ENCODE measurements at regions not wholly inside any gene's neighbourhood (a gene's known extent, or its start where the extent isn't known, plus 50 kb on each side); places are given as distances from the start of the nearest gene placed in this dataset.
A peak's percentile ranks its signal among the peaks of the same experiment; 100 is the strongest.
"Not testable (repeated sequence)": the region's sequence is repeated elsewhere in the genome, so short reads cannot be mapped to it uniquely, and the experiment has no call there.

- DNase-seq, result not testable (repeated sequence)
Observed at GRCh38 chr16:18148132-18148531, 188.4 kb downstream of the NPIPA8 start.

GRCh38 chr16:18146601-18147142 is 189.9 kb downstream of the NPIPA8 start:
- DNase-seq, result not testable (repeated sequence)

- DNase-seq, result not testable (repeated sequence)
Observed at GRCh38 chr16:18142066-18142465, 194.5 kb downstream of the NPIPA8 start.

- not testable (repeated sequence) for DNase-seq
Observed at GRCh38 chr16:18136288-18136687, 200.2 kb downstream of the NPIPA8 start.

GRCh38 chr16:18135024-18135423 is 201.5 kb downstream of the NPIPA8 start:
- DNase-seq, result not testable (repeated sequence)

- DNase-seq, result not testable (repeated sequence)
Observed at GRCh38 chr16:18131587-18131986, 204.9 kb downstream of the NPIPA8 start.

GRCh38 chr16:18130478-18131120 is 205.9 kb downstream of the NPIPA8 start:
- not testable (repeated sequence) for DNase-seq

GRCh38 chr16:18127033-18127432 is 209.5 kb downstream of the NPIPA8 start:
- not testable (repeated sequence) for DNase-seq

- DNase-seq, result not testable (repeated sequence)
Observed at GRCh38 chr16:18119092-18119491, 217.4 kb downstream of the NPIPA8 start.

- DNase-seq, result peak; percentile 27
Observed at GRCh38 chr16:18118684-18119083, 217.9 kb downstream of the NPIPA8 start.

GRCh38 chr16:18118071-18118470 is 218.5 kb downstream of the NPIPA8 start:
- DNase-seq, result peak; percentile 37

GRCh38 chr16:18104412-18104811 is 232.1 kb downstream of the NPIPA8 start:
- not testable (repeated sequence) for DNase-seq

GRCh38 chr16:18101077-18101476 is 235.5 kb downstream of the NPIPA8 start:
- not testable (repeated sequence) for DNase-seq

- not testable (repeated sequence) for DNase-seq
Observed at GRCh38 chr16:18092605-18093004, 243.9 kb downstream of the NPIPA8 start.

GRCh38 chr16:18080658-18081363 is 255.7 kb downstream of the NPIPA8 start:
- DNase-seq, result not testable (repeated sequence)

- not testable (repeated sequence) for DNase-seq
Observed at GRCh38 chr16:18077910-18078309, 258.6 kb downstream of the NPIPA8 start.

- no peak for DNase-seq
Observed at GRCh38 chr16:18072161-18072560, 264.4 kb downstream of the NPIPA8 start.

GRCh38 chr16:18069683-18070082 is 266.9 kb downstream of the NPIPA8 start:
- no peak for DNase-seq

- no peak for DNase-seq
Observed at GRCh38 chr16:18068477-18068876, 268.1 kb downstream of the NPIPA8 start.

GRCh38 chr16:18062713-18063112 is 273.8 kb downstream of the NPIPA8 start:
- no peak for DNase-seq

GRCh38 chr16:18060351-18060750 is 276.2 kb downstream of the NPIPA8 start:
- no peak for DNase-seq

- DNase-seq, result no peak
Observed at GRCh38 chr16:18059577-18059976, 277.0 kb downstream of the NPIPA8 start.

GRCh38 chr16:18059089-18059488 is 277.4 kb downstream of the NPIPA8 start:
- no peak for DNase-seq

- no peak for DNase-seq
Observed at GRCh38 chr16:18055411-18055916, 281.1 kb downstream of the NPIPA8 start.
